ENCODE measurements at regions not wholly inside any gene's neighbourhood (a gene's known extent, or its start where the extent isn't known, plus 50 kb on each side); places are given as distances from the start of the nearest gene placed in this dataset.
A peak's percentile ranks its signal among the peaks of the same experiment; 100 is the strongest.

DNA sequence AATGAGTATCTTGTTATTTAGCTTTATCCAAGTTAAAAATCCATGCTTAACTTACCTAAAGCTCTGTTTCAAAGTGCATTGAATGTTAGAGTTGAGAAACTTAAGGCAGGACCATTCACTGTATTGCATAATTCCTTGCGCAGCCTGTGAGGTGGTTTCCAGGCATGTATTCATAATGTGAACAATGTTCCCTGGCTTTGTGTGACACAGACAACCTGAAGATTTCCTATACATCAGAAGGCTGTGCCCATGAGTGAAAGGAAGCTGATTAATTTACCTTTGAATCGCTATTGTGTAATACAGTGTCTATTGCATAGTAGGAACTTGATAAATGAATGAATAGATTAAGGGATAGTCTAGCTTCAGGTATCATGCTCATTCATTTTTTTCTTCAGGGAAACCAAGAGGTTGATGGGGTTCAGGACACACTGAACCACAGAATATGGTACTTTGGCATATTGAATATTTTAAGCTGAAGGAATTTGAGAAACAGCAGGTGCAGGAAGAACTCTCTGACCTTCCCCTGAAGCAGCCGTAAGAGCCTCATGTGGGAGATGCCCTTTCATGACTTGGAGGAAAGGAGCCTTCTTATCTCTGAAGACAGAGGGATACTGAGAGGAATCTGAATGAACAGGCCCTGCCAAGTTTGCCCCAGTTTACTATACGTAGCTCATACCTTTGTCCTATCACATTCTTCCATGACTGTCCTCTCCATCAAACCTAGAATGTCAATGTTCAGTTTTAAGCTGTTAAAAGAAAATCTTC, 88.6 kb upstream of the GNG12 start:
- H3K4me3 ChIP-seq (ENCODE audit: low read depth, low read length): no peak overlapping the region
- FAIRE-seq: peak; percentile 52
- TF ChIP-seq, protein P1, sequence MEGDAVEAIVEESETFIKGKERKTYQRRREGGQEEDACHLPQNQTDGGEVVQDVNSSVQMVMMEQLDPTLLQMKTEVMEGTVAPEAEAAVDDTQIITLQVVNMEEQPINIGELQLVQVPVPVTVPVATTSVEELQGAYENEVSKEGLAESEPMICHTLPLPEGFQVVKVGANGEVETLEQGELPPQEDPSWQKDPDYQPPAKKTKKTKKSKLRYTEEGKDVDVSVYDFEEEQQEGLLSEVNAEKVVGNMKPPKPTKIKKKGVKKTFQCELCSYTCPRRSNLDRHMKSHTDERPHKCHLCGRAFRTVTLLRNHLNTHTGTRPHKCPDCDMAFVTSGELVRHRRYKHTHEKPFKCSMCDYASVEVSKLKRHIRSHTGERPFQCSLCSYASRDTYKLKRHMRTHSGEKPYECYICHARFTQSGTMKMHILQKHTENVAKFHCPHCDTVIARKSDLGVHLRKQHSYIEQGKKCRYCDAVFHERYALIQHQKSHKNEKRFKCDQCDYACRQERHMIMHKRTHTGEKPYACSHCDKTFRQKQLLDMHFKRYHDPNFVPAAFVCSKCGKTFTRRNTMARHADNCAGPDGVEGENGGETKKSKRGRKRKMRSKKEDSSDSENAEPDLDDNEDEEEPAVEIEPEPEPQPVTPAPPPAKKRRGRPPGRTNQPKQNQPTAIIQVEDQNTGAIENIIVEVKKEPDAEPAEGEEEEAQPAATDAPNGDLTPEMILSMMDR (IDR thresholded peaks at IDR 0.05; ENCODE audit: insufficient read depth, low read length, severe bottlenecking): no peak
- no peaks in the 10 kb centered on the region for H3K36me3 ChIP-seq (ENCODE audit: control insufficient read depth, insufficient read depth, low read length)
- no peaks in the 10 kb centered on the region for H3K27me3 ChIP-seq (ENCODE audit: control insufficient read depth, insufficient read depth, low read length)
- peak; percentile 100 for DNase-seq (ENCODE audit: low read depth)

DNA sequence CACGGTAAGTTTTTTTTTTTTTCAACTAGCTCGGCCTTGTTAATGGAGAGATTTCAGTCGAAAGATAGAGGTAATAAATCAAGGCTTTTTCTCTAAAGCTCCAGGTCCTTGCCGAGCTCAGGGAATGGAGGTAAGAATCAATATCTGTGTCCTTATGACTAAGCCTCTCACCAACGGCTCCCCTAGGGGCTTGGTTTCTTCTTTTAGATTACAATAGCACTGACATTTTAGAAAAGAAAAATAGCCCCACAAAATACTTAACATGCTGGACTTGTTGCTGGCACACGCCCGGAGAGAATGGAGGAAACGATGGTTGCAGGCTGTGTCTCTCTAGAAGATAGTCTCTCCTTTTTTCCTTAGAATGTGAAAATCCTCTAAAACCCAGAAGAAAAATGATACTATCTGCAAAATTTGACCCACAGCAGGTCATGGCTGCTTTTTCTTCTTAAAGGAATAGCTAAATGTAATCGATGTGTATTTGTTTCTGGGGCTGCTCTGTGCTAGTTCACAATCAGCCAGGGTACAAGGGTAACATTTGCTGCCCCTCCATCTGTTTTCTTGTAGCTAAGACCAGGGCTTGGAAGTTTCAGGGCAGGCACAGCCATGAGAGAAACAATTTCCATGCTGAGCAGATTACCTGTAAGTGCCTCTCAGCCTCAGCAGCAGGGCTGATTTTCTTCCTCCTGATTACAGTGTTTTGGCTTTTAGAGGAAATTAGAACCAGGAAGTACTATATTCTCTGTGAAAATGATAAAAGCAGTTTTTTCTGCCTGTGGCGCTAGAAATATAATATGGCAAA, 86.2 kb upstream of the GNG12 start:
- TF ChIP-seq, protein P1 (IDR thresholded peaks at IDR 0.05; ENCODE audit: insufficient read depth, low read length, severe bottlenecking): no peak
- FAIRE-seq: no peak
- H3K36me3 ChIP-seq (ENCODE audit: control insufficient read depth, insufficient read depth, low read length): no peaks in the 10 kb centered on the region
- H3K4me3 ChIP-seq (ENCODE audit: low read depth, low read length): no peak overlapping the region
- no peak for DNase-seq (ENCODE audit: low read depth)
- no peaks in the 10 kb centered on the region for H3K27me3 ChIP-seq (ENCODE audit: control insufficient read depth, insufficient read depth, low read length)

DNA sequence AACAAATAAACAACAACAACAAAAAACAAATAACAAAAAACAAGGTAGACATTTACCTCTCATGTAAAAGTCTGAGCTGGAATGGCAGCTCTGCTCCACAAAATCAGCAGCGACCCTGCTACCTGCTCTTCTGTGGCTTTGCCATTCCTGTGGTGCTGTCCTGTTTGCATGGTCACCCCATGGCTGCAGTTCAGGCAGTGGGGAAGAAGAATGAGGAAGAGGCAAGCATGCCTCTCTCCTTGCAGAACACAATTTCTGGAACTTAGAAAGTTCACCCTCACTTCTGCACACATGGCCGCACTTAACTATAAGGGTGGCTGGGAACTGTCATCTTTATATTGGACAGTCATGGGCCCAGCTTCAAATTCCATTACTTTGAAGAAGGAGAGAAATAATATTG, 84.8 kb upstream of the GNG12 start:
- DNase-seq (ENCODE audit: low read depth) (no peak), FAIRE-seq (no peak)
- TF ChIP-seq, protein P1 (IDR thresholded peaks at IDR 0.05; ENCODE audit: insufficient read depth, low read length, severe bottlenecking): no peak
- Histone ChIP-seq H3K4me3 (ENCODE audit: low read depth, low read length) (no peak overlapping the region), H3K36me3 (ENCODE audit: control insufficient read depth, insufficient read depth, low read length) (no peaks in the 10 kb centered on the region), H3K27me3 (ENCODE audit: control insufficient read depth, insufficient read depth, low read length) (no peaks in the 10 kb centered on the region)

DNA sequence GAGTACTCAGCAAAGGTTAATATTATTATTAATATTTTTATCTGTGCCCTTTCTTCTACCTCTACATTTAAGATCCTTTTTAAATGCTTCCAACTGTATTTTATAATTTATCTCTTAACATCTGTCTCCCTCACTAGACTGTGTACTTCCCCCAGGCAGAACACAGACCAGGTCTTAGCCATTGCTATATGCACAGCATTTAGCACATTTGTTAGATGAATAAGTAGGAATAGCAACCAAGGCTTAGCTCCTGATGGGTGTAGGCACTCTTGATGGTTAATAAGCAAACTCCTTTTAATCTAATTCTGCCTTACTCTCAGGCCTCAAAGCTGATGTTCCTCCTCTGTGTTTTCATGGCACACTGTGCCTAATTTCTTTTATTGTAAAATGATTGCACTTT, 83.7 kb upstream of the GNG12 start:
- no peaks in the 10 kb centered on the region for H3K36me3 ChIP-seq (ENCODE audit: control insufficient read depth, insufficient read depth, low read length)
- FAIRE-seq (no peak), DNase-seq (ENCODE audit: low read depth) (no peak)
- TF ChIP-seq, protein P1 (IDR thresholded peaks at IDR 0.05; ENCODE audit: insufficient read depth, low read length, severe bottlenecking): no peak
- H3K4me3 ChIP-seq (ENCODE audit: low read depth, low read length): no peak overlapping the region
- no peaks in the 10 kb centered on the region for H3K27me3 ChIP-seq (ENCODE audit: control insufficient read depth, insufficient read depth, low read length)

DNA sequence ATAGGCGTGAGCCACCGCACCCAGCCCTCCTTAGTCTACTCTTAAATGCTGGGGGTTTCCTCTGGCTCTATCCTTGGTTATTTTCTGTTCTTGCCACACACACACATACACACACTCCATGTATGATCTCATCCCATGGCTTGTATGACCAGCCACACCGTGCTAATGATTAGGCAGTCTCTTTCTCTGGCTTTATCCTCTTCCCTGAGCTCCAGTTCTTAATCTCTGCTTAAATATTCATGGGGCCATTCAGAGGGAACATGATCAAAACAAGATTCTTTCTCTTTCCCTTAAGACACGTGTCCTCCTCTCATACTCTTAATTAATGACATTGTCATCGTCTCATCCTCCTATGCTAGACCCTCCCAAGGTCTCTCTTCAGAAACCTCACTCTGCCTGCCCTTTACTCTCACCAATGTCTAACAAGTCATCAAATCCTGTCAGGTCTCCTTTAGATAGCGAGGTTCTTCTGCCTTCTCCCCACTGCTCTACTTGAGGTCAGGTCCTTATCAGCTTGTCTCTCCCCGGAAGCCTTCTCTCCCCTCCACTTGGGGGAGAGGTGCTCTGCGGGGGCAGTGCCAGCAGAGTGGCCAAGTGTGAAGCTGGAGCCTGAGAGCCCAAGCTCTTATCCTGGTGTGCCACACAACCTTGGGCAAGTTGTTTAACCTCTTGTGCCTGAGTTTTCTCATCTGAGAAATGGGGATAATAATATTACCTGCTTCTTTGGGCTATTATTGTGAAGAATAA, 83.0 kb upstream of the GNG12 start:
- TF ChIP-seq, protein P1 (IDR thresholded peaks at IDR 0.05; ENCODE audit: insufficient read depth, low read length, severe bottlenecking): no peak
- H3K27me3 ChIP-seq (ENCODE audit: control insufficient read depth, insufficient read depth, low read length): no peaks in the 10 kb centered on the region
- FAIRE-seq (no peak), DNase-seq (ENCODE audit: low read depth) (no peak)
- H3K36me3 ChIP-seq (ENCODE audit: control insufficient read depth, insufficient read depth, low read length): no peaks in the 10 kb centered on the region
- H3K4me3 ChIP-seq (ENCODE audit: low read depth, low read length): no peak overlapping the region

All from bronchial epithelial cell (primary cell).